Left forelimb (tissue), 1 donor: ENCODE measurements at regions not wholly inside any gene's neighbourhood (a gene's known extent, or its start where the extent isn't known, plus 50 kb on each side); places are given as distances from the start of the nearest gene placed in this dataset.
"Not testable (repeated sequence)": the region's sequence is repeated elsewhere in the genome, so short reads cannot be mapped to it uniquely, and the experiment has no call there.

Experiments used
- DNase-seq: peaks from one replicate; pipeline ENCODE4 v3.0.0-alpha.2; 2018; ENCODE audit warnings: low spot score

DNA sequence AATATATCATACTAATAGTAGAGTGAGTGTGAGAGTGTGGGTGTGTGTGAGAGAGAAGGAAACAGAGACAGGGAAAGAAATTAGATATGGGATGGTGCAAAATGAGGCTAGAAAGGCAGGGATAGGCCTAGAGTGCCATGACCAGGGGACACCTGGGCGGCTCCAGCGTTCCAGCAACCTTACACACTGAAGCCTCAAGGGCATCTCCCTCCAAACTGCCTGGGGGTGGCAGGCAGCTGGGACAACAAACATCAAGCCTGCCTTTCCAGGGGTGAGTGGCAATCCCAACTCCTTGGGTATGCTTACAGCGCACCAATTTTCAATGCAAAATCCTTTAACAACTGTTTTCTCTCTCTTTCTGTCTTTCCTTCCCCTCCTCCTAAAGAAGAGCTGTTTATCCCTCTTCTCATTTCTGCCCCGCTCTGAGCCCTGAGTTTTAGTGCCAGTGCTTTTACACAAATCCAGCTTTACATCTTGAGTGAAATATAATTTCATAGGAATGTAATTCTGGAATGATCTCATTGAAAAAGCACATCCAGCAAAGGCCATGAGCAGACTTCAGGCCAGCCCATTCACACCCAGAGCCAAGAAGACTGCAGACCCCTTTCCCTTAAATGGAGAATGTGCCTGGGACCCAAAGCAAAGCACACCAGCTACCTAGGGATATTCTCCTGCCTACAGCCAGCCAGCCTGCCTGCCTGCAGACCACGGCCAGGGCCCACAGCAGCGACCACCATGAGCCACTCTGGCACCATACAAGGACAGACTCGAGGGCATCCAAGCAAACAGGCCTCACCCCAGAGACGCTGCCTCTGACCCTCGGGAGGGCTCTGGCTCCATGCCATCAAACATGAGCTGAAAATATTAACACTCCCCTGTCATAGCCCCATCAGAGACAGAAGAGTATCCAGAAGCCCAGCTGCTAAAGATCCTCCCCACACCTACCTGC is 90.3 kb downstream of the RPL27A start:
- no peak for DNase-seq

DNA sequence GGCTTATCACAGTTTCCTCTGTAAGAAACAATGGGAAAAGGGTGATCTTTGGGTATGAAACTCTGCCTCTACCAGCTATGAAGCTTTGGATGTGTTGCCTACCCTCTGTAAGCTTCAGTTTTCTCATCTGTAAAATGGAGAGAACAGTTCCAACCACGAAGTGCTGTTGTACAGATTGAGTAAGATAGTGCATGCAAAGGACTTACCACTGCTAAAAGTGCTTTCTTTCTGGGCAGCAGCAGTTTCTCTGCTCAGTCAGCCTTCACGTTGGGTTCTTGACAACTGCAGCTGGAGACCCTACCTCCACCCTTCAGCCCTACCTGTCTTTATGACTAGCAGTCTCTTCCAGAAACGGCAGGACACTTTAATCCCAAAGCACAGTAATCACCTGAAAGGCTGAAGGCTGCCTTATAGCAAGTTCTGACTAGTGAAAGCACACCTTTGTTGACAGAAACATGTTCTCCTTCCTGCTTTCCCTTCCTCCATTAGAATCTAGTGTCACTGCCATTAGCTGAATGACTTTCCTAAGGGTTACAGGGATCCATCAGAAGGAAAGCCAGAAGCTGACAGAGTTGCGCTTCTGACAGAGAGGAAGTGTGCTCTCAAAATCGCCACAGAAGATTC is 91.4 kb downstream of the RPL27A start:
- DNase-seq, result no peak

DNA sequence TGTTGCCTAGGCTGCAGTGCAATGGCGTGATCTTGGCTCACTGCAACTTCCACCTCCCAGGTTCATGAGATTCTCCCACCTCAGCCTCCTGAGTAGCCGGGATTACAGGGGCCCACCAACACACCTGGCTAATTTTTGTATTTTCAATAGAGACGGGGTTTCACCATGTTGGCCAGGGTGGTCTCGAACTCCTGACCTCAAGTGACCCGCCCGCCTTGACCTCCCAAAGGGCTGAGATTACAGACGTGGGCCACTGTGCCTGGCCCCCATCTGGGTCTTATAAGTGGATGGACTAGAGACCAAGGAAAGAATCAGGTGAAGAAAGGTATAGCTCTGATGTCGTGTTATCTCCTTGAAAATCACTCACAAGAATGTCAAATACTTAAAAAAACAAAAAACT is 92.3 kb downstream of the RPL27A start:
- DNase-seq, result not testable (repeated sequence)

DNA sequence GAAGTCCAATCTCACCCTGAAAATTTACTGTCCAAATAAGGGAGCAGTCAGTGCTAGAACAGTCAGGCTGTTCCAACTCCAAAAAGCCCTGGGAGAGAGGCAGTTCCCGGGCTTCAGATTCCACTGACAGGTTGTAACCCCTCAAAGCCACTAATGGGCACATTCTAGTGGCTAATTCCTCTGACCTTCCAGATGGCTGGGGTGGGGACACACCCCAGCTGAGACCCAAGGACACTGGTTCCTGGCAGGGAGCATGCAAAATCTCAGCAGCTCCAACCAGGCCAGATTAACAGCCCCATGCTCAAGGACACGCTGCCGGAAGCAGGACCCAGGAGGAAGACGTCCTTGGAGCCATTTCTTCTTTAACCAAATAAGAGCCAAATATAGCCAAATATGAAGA is 92.7 kb downstream of the RPL27A start:
- DNase-seq, result no peak

DNA sequence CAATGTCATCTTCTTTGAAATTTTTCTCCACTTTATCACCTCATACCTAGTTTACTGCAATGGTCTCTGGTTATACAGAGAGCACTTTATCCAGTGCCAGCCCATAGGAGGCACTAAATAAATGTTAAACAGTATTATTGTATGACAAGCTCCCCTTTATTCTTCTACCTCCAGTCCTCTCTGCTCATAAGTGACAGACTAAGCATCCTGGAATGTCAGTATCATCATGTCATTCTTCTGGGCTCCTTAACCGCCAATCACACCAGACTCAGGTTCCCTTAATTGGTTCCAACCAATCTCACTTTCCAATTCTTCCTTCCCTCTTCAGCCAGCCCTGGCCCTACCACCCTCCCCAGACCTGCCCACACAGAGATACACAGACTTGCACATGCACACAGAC is 93.1 kb downstream of the RPL27A start:
- no peak for DNase-seq

- no peak for DNase-seq
Measured at GRCh38 chr11:8776209-8776608, 93.6 kb downstream of the RPL27A start.

GRCh38 chr11:8777907-8778767 is 95.5 kb downstream of the RPL27A start:
- peak; percentile 82 for DNase-seq

GRCh38 chr11:8779107-8779506 is 96.5 kb downstream of the RPL27A start:
- DNase-seq, result no peak

GRCh38 chr11:8779732-8780131 is 97.1 kb downstream of the RPL27A start:
- DNase-seq, result no peak

DNA sequence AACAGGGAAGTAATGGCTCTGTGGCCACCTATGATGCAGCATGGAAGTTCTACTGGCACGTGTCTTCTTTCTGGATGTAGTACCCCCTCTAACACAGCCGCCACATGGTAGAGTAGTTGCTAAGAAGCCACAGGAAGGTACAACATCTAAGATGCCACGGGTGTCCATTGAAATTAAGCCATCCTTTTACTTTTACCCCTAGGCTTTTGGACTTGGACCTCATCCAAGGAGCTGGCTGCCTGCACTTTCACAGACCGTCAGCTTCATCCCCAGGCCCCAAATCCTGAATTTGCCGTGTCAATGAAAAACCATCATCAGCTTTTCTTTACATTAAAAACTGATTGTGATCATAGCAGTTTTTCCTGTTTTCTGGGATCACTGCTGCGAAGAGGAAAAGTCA is 102.4 kb downstream of the RPL27A start:
- no peak for DNase-seq

DNA sequence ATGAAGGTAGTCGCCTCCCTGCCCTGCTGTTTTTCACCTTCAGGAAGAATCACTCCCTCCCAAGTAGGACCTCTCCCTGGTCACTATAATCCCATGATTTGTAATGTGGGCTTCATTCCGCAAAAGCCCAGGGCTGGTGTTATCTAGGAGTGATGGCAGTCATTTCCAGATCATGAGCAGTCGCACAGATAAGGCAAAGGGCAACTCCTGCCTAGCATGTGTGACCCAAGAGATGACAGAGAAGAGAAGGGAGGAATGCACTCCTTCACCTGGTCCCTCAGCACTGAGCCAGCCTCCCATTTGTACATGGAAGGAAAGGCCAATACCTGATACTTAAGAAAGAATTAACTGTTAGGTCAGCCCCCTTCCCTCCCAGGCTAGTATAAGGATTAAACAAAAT is 102.9 kb downstream of the RPL27A start:
- no peak for DNase-seq

DNA sequence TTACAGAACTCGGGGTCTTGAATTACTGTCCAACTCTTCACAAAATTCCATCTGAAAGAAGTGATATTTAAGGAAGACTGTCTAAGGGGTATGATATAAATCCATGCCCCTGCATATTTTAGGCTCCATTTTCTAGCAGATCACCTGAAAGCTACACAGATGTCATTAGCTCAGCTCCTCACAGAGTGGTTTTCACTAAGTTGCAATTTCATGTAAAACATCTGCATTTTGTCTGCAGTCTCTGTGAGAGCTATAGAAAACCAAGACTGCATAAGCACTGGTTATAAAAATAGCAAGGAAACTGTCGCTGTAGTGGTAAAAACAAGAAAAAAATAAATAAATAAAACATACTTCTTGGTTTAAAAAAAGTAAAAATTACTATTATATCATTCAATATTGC is 103.4 kb downstream of the RPL27A start:
- no peak for DNase-seq

GRCh38 chr11:8786933-8787332 is 104.3 kb downstream of the RPL27A start:
- no peak for DNase-seq

GRCh38 chr11:8787372-8787771 is 104.8 kb downstream of the RPL27A start:
- DNase-seq, result no peak

- no peak for DNase-seq
Measured at GRCh38 chr11:8788616-8789015, 106.0 kb downstream of the RPL27A start.

DNA sequence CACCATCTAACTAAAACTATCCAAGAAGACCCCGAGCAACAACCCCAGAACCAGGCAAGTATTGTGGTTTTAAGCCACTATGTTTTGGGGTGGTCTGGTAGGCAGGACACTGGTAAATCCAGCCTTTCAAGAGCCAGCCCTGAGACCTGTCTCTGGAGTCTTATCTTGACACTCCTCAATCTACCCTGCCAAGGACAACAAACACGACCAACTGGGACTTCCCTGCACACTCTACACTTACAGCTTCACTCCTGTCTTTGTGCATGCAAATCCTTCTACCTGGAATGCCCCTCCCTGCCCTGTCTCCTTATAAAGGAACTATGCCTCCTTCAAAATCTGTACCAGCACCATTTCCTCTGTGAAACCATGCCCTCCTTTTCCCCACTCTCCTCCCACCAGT is 107.3 kb downstream of the RPL27A start:
- DNase-seq, result no peak

- DNase-seq, result no peak
Measured at GRCh38 chr11:8790968-8791367, 108.4 kb downstream of the RPL27A start.

DNA sequence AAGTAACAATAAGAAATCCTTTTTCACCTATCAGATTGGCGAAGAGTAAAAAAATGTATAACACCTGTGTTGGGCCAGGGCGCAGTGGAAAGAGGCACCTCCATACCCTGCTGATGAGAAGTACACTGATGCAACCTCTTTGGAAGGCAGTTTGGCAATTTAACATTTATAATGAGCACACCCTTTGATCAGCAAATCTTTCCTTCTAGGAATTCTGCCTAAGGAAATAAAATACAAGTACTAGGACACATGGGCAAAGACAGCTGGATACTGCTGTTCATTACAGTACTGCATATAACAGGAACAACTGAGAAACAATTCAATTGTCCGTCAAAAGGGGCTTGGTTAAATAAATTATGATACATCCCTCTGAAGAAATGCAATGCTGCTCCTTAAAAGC is 110.1 kb downstream of the RPL27A start:
- no peak for DNase-seq

DNA sequence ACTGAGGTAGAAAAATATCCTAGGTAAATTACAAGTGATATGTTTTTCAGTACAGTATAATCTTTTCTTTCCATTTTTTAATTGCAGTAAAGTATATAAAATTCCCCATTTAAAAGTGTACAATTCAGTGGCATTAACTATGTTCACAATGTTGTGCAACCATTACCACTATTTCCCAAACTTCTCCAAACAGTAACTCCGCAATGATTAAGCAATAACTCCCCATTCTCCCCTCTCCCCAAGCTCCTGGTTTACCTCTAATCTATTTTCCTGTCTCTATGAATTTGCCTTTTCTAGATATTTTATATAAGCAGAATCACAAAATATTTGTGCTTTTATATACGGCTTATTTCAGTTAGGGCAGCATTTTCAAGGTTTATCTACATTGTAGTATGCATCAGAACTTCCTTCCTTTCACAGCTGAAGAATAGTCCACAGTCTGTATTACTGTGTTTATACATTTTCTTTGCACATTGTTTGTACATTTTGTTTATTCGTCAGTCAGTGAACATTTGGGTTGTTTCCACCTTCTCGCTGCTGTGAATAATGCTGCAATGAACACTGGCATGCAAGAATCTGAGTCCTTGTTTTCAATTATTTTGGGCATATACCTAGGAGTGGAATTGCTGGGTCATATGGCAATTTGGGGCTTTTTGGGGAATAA is 110.7 kb downstream of the RPL27A start:
- no peak for DNase-seq

DNA sequence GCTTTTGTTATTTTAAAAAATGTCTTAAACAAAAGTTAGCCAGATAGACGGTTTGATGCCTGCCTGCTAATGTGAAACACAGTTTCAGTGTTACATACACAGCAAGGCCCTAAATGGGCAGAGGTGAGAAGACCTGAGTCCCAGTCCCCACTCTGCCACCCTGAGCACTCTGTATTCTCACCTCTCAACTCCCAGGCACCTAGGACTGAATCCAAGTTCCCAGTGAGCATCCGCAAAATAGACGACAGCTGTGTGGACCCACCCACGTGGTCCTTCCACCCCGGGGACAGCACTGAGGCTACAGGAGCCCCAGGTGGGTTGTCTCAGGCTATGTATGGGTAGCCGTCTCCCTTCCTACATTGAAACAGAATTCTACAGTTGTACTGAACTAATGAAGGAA is 111.5 kb downstream of the RPL27A start:
- DNase-seq, result no peak

GRCh38 chr11:8794677-8795103 is 112.1 kb downstream of the RPL27A start:
- DNase-seq, result no peak

GRCh38 chr11:8796941-8797340 is 114.0 kb upstream of the AKIP1 start:
- no peak for DNase-seq
